Loucy (cell line): ENCODE measurements at regions not wholly inside any gene's neighbourhood (a gene's known extent, or its start where the extent isn't known, plus 50 kb on each side); places are given as distances from the start of the nearest gene placed in this dataset.

Source experiments
- EZH2phosphoT487 ChIP-seq: fragments of 200-600 bp; IDR thresholded peaks from 2 replicates; pipeline ENCODE4 v1.6.1; 2018; ENCODE audit warnings: antibody characterized with exemption, mild to moderate bottlenecking, moderate library complexity, borderline replicate concordance
- TF ChIP-seq, protein P1 (sequence below): fragments of 200-600 bp; sonication (generic); conservative IDR thresholded peaks from 2 replicates; pipeline ENCODE4 v1.5.1; 2014; ENCODE audit warnings: mild to moderate bottlenecking, antibody characterized with exemption, low read length

- TF ChIP-seq EZH2phosphoT487 = no peak
- TF ChIP-seq, protein P1, sequence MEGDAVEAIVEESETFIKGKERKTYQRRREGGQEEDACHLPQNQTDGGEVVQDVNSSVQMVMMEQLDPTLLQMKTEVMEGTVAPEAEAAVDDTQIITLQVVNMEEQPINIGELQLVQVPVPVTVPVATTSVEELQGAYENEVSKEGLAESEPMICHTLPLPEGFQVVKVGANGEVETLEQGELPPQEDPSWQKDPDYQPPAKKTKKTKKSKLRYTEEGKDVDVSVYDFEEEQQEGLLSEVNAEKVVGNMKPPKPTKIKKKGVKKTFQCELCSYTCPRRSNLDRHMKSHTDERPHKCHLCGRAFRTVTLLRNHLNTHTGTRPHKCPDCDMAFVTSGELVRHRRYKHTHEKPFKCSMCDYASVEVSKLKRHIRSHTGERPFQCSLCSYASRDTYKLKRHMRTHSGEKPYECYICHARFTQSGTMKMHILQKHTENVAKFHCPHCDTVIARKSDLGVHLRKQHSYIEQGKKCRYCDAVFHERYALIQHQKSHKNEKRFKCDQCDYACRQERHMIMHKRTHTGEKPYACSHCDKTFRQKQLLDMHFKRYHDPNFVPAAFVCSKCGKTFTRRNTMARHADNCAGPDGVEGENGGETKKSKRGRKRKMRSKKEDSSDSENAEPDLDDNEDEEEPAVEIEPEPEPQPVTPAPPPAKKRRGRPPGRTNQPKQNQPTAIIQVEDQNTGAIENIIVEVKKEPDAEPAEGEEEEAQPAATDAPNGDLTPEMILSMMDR = no peak
These were observed 337.5 kb upstream of the LMCD1 start for GRCh38 chr3:8164145-8164544.
